ENCODE measurements at regions not wholly inside any gene's neighbourhood (a gene's known extent, or its start where the extent isn't known, plus 50 kb on each side); places are given as distances from the start of the nearest gene placed in this dataset.

GRCh38 chr6:137361701-137362100 lies 132.5 kb downstream of the OLIG3 start:
- DNase-seq (ENCODE audit: extremely low read depth in 1 of 11, low read depth in 9 of 11, low spot score in 4 of 11) = no peak

GRCh38 chr6:137358273-137358672 lies 135.9 kb downstream of the OLIG3 start:
- no peak for DNase-seq (ENCODE audit: extremely low read depth in 1 of 11, low read depth in 9 of 11, low spot score in 4 of 11)

DNA sequence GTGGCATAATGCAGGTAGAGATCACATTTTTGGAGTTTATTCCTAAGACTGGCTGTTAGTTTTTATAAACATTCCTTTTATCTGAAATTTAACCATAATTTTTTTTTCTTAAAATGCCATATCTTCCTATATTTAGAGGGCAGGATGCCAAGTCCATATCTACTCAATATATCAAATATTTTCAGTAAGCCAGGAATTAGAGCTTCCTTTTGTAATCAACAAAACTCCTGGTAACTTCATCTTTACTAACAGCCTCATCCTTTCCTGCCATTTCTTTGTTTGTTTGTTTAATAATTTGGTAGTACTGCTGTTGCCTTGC lies 136.3 kb downstream of the OLIG3 start:
- no peak for DNase-seq (ENCODE audit: extremely low read depth in 1 of 11, low read depth in 9 of 11, low spot score in 4 of 11)

DNA sequence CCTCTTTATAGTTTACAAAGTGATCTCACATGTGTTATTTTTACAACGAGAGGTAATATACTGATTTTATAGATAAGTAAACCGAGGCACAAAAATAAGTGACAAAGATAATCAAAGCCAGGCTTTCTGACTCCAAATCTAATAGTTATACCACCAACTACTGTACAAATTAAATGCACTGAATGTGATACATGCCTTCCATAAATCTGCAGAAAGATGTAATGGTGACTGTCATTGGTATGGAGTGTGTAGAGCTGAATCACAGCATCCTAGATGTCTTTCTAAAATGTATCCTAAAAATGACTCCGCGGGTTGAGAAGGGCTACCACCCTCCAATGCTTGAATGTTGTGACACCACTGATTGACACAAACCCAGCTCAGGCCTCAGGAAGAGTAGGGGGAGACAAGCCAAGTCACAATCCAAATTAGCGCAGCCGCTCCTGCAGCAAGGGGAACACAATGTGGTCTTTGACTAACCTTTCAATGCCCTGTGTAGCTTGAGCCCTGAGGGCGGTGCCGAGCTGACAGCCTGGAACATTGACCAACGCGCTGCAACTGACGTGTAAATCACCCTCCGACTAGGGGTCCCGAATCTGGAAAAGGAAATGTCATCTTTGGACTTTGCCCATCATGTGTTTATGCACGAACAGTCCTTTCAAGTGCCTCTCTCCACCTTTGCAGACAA lies 136.8 kb downstream of the OLIG3 start:
- DNase-seq (ENCODE audit: extremely low read depth in 1 of 11, low read depth in 9 of 11, low spot score in 4 of 11) = no peak

GRCh38 chr6:137353842-137354397 lies 134.7 kb upstream of the IFNGR1 start:
- no peak for DNase-seq (ENCODE audit: extremely low read depth in 1 of 11, low read depth in 9 of 11, low spot score in 4 of 11)

DNA sequence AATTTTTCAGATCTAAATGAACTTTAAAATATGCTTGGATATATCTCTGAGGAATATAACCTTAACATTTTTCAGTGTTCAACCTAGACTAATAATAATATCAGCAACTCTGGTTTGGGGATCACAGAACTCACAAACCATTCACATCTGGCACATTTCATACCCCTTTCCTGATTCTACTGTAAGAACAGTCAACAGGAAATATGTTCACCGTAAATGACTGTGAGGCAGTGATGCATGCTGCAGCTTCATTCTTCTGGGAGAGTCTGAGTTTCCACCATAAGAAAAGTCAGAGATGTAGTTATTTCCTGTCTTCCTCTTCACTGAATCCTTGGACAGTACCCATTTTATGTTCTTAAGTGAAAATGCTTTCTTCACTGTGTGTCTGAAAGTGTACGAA lies 134.2 kb upstream of the IFNGR1 start:
- no peak for DNase-seq (ENCODE audit: extremely low read depth in 1 of 11, low read depth in 9 of 11, low spot score in 4 of 11)

GRCh38 chr6:137352859-137353258 lies 133.7 kb upstream of the IFNGR1 start:
- DNase-seq (ENCODE audit: extremely low read depth in 1 of 11, low read depth in 9 of 11, low spot score in 4 of 11) = no peak

- DNase-seq (ENCODE audit: extremely low read depth in 1 of 11, low read depth in 9 of 11, low spot score in 4 of 11) = no peak
Measured at GRCh38 chr6:137351890-137352289, 132.7 kb upstream of the IFNGR1 start.

GRCh38 chr6:137350857-137351256 lies 131.7 kb upstream of the IFNGR1 start:
- DNase-seq (ENCODE audit: extremely low read depth in 1 of 11, low read depth in 9 of 11, low spot score in 4 of 11) = no peak

- no peak for DNase-seq (ENCODE audit: extremely low read depth in 1 of 11, low read depth in 9 of 11, low spot score in 4 of 11)
Measured at GRCh38 chr6:137349856-137350830, 131.0 kb upstream of the IFNGR1 start.

DNA sequence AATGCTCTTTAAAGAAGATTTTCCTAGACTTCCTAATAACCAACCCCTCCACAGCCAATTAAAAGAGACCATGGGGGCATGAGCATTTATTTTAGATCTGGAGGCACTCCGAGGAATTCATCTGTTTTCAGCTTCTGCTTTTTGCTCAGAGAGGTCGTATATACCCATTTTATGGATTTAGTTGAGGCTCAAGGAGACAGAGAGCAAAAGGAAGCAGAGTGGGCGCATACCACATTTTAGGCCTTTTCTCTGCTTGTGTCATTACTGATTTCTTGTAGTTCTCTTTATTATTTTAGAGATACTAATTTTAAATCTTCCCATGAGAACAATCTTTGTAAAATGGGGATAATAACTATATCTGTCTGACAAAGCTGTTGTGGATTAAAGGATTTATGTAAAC lies 129.6 kb upstream of the IFNGR1 start:
- DNase-seq (ENCODE audit: extremely low read depth in 1 of 11, low read depth in 9 of 11, low spot score in 4 of 11) = no peak

DNA sequence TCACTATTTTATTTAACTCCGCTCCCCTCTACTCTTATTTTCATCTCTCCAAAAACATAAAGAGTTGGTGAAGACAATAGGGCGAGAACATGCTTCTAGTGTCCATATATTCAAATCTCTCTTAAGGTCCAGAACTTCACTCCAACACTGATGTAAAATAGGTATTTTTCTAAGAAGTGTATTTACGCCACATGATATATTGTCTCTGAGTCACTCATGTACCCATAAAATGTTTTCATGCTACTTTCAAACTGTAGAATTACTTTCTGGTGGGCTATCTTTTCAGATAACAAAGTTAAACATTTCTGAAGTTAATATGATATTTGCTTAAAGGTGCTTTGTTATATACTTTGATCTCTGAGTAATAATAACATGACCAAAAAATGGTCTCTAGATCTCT lies 124.1 kb upstream of the IFNGR1 start:
- no peak for DNase-seq (ENCODE audit: extremely low read depth in 1 of 11, low read depth in 9 of 11, low spot score in 4 of 11)

DNA sequence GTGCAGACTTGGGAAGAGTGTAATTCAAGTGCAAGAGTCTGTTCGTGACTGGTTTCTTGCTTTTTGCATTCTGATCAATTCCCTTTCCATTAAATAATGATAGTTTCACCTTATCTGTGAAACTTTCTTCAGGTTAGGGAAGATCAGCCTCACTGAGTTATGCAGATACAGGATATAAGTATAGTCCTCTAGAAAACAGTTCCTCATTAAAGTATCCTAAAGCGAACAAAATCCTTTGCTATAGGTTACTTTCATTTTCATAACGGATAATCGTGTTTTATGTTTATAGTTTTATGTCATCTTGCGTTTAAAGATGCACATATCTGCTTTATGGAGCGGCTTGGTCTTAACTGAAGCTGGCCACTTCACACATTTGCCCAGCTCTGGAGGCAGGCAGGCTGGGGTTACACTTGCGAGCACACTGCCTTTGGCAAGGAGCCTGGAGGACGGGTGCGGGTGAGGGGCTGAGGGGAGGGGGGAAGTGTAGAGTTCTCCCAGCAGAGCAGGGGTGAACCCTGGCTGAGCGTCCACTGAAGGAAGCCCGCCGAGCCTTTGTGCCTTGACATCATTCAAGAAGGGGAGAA lies 123.5 kb upstream of the IFNGR1 start:
- no peak for DNase-seq (ENCODE audit: extremely low read depth in 1 of 11, low read depth in 9 of 11, low spot score in 4 of 11)

DNA sequence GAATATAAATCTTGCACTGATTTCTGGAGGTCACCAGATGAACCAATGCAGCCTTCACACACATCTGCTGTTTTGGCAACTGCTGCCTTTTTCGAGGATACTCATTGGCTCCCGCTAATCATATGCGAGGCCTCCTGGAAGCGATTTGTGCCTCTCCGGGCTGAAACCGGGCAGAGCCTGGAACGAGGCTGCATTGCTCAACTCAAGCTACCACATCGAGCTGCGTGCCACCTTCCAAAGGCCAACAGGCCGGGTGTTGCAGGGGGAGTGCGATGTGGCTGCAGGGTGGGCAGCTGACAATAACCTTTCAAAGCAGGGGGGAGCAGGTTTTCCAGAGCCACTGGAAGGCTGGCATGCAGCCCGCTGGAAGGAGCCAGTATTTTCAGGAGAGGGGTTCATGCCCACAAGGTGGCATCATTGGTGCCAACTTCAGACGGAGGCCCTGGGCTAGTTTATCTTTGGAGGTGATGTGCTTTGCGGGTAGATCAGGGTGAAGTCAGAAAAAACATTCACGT lies 122.6 kb upstream of the IFNGR1 start:
- DNase-seq (ENCODE audit: extremely low read depth in 1 of 11, low read depth in 9 of 11, low spot score in 4 of 11) = no peak

DNA sequence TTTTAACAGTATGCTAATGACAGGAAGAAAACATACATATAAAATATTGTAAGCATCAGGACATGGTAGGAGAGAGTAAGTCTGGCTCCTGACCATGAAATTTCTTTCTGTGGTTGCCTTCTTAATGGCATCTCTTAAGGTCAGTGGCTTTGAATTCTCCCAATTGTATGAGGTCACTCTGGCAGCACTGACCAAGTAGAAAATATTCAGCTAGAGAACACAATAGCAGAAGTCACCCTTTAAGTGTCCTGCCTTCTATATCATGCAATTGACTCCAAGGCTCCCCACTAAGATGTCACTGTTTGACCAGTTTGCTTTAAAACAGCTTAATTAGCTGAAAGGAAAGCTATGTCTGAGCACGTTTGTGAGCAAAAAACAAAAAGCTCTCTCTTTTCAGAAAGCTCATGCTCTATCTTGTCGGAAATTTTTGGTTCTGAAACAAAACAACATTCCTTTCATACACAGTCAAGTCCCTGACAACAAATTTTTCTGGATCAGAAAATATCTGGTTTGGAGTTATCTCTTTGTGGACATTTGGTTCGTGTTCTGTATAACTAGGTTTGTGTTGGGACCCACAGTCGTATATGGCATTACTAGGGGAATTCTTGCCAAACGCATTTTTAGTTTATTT lies 120.9 kb upstream of the IFNGR1 start:
- DNase-seq (ENCODE audit: extremely low read depth in 1 of 11, low read depth in 9 of 11, low spot score in 4 of 11) = no peak

DNA sequence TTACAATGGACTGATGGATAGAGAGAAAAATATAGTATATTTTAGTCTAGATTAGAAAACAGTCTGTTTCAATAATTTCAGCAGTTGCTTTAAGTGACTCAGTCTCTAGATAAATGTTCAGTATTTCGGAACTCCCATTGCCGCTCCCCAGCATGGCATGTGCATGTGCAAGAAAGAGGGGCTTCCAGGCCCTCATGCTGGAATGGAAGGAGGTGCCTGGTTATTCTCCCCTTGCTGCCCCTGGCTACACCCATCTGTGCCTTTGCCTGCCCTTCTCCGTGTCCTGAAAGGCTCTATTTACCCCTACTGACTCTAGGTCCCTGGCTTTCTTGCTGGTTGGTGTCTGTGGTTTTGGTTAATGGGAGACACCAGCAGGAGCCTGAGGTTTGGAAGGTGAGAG lies 115.7 kb upstream of the IFNGR1 start:
- DNase-seq (ENCODE audit: extremely low read depth in 1 of 11, low read depth in 9 of 11, low spot score in 4 of 11) = no peak

DNA sequence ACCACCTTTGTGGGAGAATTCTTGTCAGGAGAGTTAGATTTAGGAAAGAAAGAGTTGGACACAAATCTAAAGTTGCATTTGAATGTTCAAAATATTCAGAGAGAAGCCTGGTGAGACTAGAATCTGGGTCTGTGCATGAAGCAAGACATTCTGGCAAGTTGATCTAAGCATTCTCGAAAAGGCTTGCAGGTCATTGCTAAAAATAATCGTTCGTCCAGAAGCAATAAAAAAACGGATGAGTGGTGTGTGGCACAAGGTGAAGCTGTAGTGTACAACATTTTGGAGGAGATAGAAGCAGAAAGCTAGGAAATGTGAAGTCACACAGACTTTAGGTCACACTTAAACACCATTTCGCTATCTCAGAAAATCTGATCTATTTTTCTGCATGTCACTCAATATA lies 114.9 kb upstream of the IFNGR1 start:
- DNase-seq (ENCODE audit: extremely low read depth in 1 of 11, low read depth in 9 of 11, low spot score in 4 of 11) = no peak

GRCh38 chr6:137332637-137333280 lies 113.6 kb upstream of the IFNGR1 start:
- no peak for DNase-seq (ENCODE audit: extremely low read depth in 1 of 11, low read depth in 9 of 11, low spot score in 4 of 11)

DNA sequence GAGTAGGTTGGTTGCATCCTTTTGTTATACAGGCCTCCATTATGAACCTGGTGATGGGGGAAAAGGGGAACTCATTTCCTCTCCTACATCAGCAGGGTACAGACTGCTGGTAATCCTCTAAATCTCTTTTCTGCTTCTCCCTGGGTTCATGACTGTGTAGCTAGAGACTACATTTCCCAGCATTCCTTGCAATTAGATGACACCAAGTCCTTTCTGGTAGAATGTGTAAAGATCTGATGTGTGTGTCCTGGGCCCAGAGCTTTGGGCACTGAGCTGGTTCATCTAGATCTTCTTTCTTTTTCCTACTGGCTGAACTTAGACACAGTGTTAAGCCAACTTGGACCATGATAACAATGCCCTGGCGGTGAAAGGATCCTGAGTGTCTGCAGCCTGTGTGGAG lies 104.7 kb upstream of the IFNGR1 start:
- DNase-seq (ENCODE audit: extremely low read depth in 1 of 11, low read depth in 9 of 11, low spot score in 4 of 11) = no peak
